ENCODE measurements at regions not wholly inside any gene's neighbourhood (a gene's known extent, or its start where the extent isn't known, plus 50 kb on each side); places are given as distances from the start of the nearest gene placed in this dataset.

DNA sequence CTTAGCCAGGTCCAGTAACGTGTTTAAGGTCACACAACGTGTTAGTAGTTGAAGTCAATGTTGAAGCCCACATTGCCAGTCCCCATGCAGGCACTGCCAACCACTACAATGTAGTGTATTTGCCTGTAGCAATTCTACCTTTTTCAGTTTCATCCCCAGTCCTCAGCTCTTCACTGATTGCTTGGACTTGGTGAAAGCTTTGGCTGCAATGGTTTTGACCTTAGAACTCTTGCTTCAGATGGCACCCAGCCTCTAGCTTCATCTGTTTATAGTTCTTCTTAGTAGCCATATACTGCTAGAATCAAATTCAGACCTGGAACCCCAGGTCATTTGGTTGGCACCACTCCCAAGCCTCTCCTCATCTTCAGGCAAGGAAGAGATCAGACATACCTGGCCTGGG, 345.4 kb upstream of the SEMA6D start:
- no peak for TF ChIP-seq GATA2 (IDR thresholded peaks at IDR 0.05; ENCODE audit: low read depth, low read length)
- TF ChIP-seq GATA3 (IDR thresholded peaks at IDR 0.05; ENCODE audit: low read depth, low read length) = no peak
